ENCODE measurements at regions not wholly inside any gene's neighbourhood (a gene's known extent, or its start where the extent isn't known, plus 50 kb on each side); places are given as distances from the start of the nearest gene placed in this dataset.

DNA sequence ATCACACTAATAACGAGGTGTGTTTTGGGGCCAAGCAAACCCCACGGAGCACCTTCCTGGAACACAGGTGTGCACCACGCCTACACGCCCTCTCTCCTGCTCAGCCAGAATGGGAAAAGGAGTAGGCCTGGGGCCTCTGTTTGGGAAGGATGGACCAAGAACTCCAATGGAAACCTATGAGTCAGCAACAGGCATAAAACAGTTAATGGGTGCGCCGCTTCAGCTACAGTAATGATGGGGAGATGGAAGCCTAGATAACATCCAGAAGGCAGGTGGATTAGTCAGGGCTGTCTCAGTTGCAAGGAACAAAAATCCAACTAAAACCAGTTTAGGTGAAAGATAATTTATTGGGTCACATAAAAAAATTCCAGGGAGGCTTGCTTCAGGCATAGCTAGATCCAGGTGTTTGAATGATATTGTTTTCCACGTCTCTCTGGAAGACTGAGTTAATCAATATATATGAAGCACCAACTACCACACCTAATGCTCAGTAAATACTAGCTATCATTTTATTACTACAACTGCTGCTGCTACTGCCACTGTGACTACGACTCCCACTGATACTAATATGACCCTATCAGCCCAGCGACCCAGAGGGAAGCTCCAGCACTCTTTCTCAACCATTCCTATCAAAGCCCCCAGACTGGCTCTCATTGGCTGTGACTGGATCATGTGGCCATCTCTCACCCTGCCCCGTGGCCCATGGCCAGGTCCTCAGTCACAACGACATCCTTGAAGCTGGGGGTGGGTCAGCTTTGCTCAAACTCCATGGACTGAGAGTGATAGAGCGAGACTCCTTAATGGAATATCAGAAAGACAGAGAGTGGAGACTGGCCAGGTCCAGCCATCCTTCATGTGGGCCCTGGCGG is 155.2 kb upstream of the PTPN1 start:
- intact Hi-C loops (cut with DNase I): no loop called here
- ATAC-seq (no peak), FAIRE-seq (no peak), DNase-seq (no peak)
- TF ChIP-seq, protein P1, sequence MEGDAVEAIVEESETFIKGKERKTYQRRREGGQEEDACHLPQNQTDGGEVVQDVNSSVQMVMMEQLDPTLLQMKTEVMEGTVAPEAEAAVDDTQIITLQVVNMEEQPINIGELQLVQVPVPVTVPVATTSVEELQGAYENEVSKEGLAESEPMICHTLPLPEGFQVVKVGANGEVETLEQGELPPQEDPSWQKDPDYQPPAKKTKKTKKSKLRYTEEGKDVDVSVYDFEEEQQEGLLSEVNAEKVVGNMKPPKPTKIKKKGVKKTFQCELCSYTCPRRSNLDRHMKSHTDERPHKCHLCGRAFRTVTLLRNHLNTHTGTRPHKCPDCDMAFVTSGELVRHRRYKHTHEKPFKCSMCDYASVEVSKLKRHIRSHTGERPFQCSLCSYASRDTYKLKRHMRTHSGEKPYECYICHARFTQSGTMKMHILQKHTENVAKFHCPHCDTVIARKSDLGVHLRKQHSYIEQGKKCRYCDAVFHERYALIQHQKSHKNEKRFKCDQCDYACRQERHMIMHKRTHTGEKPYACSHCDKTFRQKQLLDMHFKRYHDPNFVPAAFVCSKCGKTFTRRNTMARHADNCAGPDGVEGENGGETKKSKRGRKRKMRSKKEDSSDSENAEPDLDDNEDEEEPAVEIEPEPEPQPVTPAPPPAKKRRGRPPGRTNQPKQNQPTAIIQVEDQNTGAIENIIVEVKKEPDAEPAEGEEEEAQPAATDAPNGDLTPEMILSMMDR (IDR thresholded peaks at IDR 0.05): no peak
- Histone ChIP-seq H3K27me3 (no peaks in the 10 kb centered on the region), H3K4me3 (no peak overlapping the region), H3K4me1 (no peaks in the 10 kb centered on the region), H3K27ac (no peak overlapping the region), H3K9me3 (no peaks in the 10 kb centered on the region), H3K36me3 (no peaks in the 10 kb centered on the region)
- WGBS, 2 donors: 81 to 82% methylated on average over 13 of the region's 13 CpGs

DNA sequence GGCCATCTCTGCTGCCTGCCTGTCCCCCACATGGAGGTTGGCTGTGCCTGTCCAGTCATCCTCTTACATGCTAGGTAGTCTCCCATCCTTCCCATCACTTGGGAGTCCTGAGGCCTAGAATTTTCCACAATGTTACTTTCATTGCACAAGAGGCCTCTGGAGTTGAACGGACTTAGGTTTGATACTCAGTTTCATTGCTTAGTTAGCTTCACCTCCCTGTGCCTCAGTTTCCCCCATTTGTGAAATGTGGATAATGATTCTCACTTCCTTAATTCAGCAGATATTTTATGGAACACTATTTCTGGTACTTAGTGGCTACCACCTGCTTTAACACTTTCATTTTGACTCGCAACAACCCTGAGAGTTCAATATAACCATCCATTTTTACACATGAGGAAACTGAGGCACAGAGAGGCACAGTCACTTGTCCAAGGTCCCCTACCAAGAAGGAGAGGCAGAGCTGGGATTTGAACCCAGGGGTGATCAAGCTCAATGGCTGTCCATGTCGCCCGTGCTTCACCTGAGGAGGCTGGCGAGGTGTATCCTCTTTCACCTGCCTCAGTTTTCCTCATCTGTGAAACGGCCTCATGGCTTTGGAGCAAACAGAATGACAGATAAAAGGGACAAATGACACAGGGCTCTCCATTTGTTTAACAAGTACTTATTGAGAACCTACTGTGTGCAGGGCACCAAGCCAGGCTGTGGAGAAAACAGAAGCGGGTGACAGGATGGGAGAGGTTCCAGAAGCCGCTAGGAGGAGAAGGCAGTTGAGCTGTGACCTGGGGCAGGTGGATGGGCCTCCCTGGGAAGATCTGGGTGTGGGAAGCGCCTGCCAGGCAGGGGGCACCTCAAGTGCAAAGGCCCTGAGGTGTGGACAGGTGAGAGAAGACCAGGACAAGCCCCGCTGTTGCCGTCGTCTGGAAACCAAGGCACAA is 154.3 kb upstream of the PTPN1 start:
- TF ChIP-seq, protein P1 (IDR thresholded peaks at IDR 0.05): no peak
- Histone ChIP-seq H3K4me1 (no peaks in the 10 kb centered on the region), H3K4me3 (no peak overlapping the region), H3K27me3 (no peaks in the 10 kb centered on the region), H3K36me3 (no peaks in the 10 kb centered on the region), H3K27ac (no peak overlapping the region), H3K9me3 (no peaks in the 10 kb centered on the region)
- intact Hi-C loops (cut with DNase I): no loop called here
- DNase-seq (no peak), ATAC-seq (no peak), FAIRE-seq (no peak)
- 77 to 84% methylated on average over 12 of the region's 12 CpGs for WGBS, 2 donors

DNA sequence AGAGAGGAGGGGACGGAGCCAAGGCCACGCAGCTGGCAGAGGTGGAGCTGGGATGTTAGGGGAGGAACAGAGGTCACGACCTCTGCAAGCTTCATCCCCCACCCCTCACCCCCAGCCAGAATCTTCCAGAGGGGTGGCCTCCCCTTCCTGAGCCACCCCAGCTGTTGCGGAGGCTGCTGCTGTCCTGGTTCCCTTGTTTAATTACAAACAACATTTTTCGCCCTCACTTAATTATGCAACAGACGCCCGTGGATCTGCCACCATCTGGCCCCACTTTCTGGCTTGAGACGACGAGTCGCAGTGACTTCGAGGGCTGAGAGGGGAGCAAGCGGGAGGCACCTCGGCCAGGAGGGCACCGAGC is 153.7 kb upstream of the PTPN1 start:
- intact Hi-C loops (cut with DNase I): no loop called here
- no peaks in the 10 kb centered on the region for H3K36me3 ChIP-seq

GRCh38 chr20:50356962-50357782 is 153.0 kb upstream of the PTPN1 start:
- no peaks in the 10 kb centered on the region for H3K36me3 ChIP-seq
- FAIRE-seq: no peak
- no peak for DNase-seq
- ATAC-seq: no peak
- TF ChIP-seq, protein P1 (IDR thresholded peaks at IDR 0.05): no peak
- no peaks in the 10 kb centered on the region for H3K27me3 ChIP-seq
- no peak overlapping the region for H3K4me3 ChIP-seq
- WGBS, 2 donors: 79 to 85% methylated on average over 16 of the region's 16 CpGs
- intact Hi-C loops (cut with DNase I): no loop called here
- no peaks in the 10 kb centered on the region for H3K9me3 ChIP-seq
- no peak overlapping the region for H3K27ac ChIP-seq
- H3K4me1 ChIP-seq: no peaks in the 10 kb centered on the region

More for the DNA sequence above, 153.7 kb upstream of the PTPN1 start:
- Histone ChIP-seq H3K4me1 (no peaks in the 10 kb centered on the region), H3K27ac (no peak overlapping the region), H3K27me3 (no peaks in the 10 kb centered on the region), H3K4me3 (no peak overlapping the region), H3K9me3 (no peaks in the 10 kb centered on the region)
- FAIRE-seq (no peak), ATAC-seq (no peak), DNase-seq (no peak)
- TF ChIP-seq, protein P1 (IDR thresholded peaks at IDR 0.05): no peak
- WGBS, 2 donors: 70 to 73% methylated on average over 14 of the region's 14 CpGs

Measured in pancreas (tissue), 10 donors.